GM12872 (cell line): ENCODE measurements at regions not wholly inside any gene's neighbourhood (a gene's known extent, or its start where the extent isn't known, plus 50 kb on each side); places are given as distances from the start of the nearest gene placed in this dataset.

Experiments used
- CTCF ChIP-seq: IDR thresholded peaks from 3 replicates; pipeline ENCODE4 v1.5.1; 2011; ENCODE audit warnings: low read depth, mild to moderate bottlenecking, low read length, moderate library complexity; ENCODE audit not compliant: insufficient read depth

DNA sequence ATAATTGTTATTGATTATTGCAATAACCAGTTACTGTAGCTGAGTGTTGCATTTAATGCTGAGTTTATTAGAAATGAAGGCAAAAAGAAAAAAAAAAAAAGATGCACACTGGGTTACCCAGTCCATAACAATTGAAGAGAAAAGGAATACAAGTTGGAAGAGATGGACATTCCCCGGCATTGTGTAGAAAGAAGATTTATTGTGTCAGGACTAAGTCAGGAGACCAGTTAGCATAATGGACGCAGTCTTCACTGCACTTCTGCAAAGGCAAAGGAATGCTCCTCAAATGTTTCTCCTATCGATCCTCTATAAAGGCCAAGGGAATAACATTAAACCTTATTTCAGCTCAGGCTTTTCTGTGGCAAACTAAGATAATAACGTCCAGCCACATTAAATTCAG, 157.8 kb downstream of the INSIG2 start:
- TF ChIP-seq CTCF = no peak

DNA sequence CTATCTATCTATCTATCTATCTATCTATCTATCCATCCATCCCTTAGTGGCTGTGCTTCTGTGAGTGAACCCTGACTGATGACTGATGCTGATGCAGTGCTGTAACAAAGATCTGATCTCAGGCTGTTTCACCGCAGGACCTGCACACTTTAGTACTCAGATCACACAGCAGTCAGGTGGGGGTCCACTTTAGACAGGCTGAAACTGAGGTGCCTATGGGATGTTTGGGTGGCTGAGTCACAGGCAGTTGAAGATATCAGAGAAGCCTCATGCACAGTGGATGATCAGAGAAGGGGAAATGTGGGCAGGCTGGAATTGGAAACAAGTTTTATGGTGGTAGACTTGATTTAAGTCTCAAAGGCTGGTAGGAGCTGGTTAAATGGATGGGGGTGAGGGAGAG, 156.4 kb downstream of the INSIG2 start:
- TF ChIP-seq CTCF = no peak

DNA sequence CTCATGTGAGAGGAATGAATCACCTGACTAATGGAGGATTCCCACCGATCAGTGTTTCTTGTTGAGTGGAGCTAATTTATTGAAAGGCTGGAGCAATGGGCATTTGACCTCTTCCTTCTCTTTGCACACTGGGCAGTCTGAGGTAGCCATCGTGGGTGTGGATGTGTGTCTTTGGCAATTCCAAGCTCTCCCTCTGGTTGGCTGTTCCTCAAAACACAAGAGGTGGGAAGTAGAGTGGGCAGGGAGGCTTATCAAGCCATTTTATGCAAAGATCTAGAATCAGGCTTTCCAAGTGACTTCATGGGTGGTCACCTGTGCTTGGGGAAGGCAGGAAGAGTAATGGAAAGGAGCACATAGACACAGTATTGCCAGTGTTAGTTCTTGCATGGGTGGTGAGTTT, 154.8 kb downstream of the INSIG2 start:
- TF ChIP-seq CTCF = no peak

- no peak for TF ChIP-seq CTCF
Measured at GRCh38 chr2:118242216-118242615, 153.9 kb downstream of the INSIG2 start.

DNA sequence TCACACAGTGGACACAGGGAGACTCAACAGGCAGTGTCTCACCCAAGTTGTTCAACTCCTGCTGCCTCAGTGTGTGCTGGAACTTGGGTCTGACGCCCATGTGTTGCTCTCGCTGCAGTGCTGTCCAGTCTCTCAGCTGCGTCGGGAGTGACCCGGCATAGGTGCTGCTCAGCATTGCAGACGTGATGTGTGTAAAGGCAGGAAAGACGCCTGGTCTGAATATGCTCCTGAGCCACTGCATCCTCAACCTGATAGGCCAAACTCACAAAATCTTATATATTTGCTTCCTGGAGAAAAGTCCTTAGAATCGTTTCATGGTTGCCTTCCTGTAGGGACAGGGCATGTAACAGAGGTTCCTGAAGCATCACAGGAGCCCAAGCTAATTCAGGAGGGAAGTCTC, 152.9 kb downstream of the INSIG2 start:
- no peak for TF ChIP-seq CTCF

GRCh38 chr2:118240276-118240675, 152.0 kb downstream of the INSIG2 start:
- no peak for TF ChIP-seq CTCF

GRCh38 chr2:118239284-118239683, 151.0 kb downstream of the INSIG2 start:
- no peak for TF ChIP-seq CTCF

GRCh38 chr2:118237451-118237850, 149.2 kb downstream of the INSIG2 start:
- TF ChIP-seq CTCF = peak; percentile 13; the same call in 1 of the 3 replicates
